ENCODE measurements at regions not wholly inside any gene's neighbourhood (a gene's known extent, or its start where the extent isn't known, plus 50 kb on each side); places are given as distances from the start of the nearest gene placed in this dataset.

- no peak for TF ChIP-seq CTCF (IDR thresholded peaks at IDR 0.05)
- no peak for TF ChIP-seq POLR2A (IDR thresholded peaks at IDR 0.05)
Observed at GRCh38 chr4:179145746-179146525, 1703.7 kb upstream of the AGA start.
